HuH-7.5 (cell line): ENCODE measurements at regions not wholly inside any gene's neighbourhood (a gene's known extent, or its start where the extent isn't known, plus 50 kb on each side); places are given as distances from the start of the nearest gene placed in this dataset.

ENCODE experiments used
- DNase-seq: peaks from one replicate; pipeline ENCODE4 v3.0.0; 2011; ENCODE audit warnings: low spot score

- no peak for DNase-seq
These were observed 414.6 kb upstream of the PDE3A start for GRCh38 chr12:19953734-19954133.

GRCh38 chr12:19954163-19954562 is 414.2 kb upstream of the PDE3A start:
- no peak for DNase-seq

- DNase-seq, result no peak
These were observed 410.8 kb upstream of the PDE3A start for GRCh38 chr12:19957308-19958125.

GRCh38 chr12:19958389-19958788 is 409.9 kb upstream of the PDE3A start:
- no peak for DNase-seq

- no peak for DNase-seq
These were observed 409.0 kb upstream of the PDE3A start for GRCh38 chr12:19959353-19959752.

- DNase-seq, result no peak
These were observed 407.8 kb upstream of the PDE3A start for GRCh38 chr12:19960527-19960926.

- DNase-seq, result no peak
These were observed 406.1 kb upstream of the PDE3A start for GRCh38 chr12:19962192-19962591.

- DNase-seq, result no peak
These were observed 404.4 kb upstream of the PDE3A start for GRCh38 chr12:19963972-19964371.

GRCh38 chr12:19964549-19964948 is 403.8 kb upstream of the PDE3A start:
- no peak for DNase-seq

GRCh38 chr12:19965196-19966038 is 402.9 kb upstream of the PDE3A start:
- no peak for DNase-seq

- DNase-seq, result no peak
These were observed 401.3 kb upstream of the PDE3A start for GRCh38 chr12:19967001-19967400.

- DNase-seq, result no peak
These were observed 400.9 kb upstream of the PDE3A start for GRCh38 chr12:19967431-19967830.

- no peak for DNase-seq
These were observed 398.2 kb upstream of the PDE3A start for GRCh38 chr12:19970116-19970515.

GRCh38 chr12:19970821-19971220 is 397.5 kb upstream of the PDE3A start:
- DNase-seq, result no peak

GRCh38 chr12:19971361-19972280 is 396.7 kb upstream of the PDE3A start:
- DNase-seq, result peak; percentile 14

- DNase-seq, result no peak
These were observed 395.7 kb upstream of the PDE3A start for GRCh38 chr12:19972325-19973288.

- no peak for DNase-seq
These were observed 390.1 kb upstream of the PDE3A start for GRCh38 chr12:19978193-19978592.

- DNase-seq, result no peak
These were observed 388.8 kb upstream of the PDE3A start for GRCh38 chr12:19979584-19979983.

GRCh38 chr12:19981944-19982343 is 386.4 kb upstream of the PDE3A start:
- no peak for DNase-seq

GRCh38 chr12:19988001-19988400 is 380.3 kb upstream of the PDE3A start:
- DNase-seq, result no peak

GRCh38 chr12:19988459-19988873 is 379.9 kb upstream of the PDE3A start:
- DNase-seq, result no peak
